ENCODE measurements at regions not wholly inside any gene's neighbourhood (a gene's known extent, or its start where the extent isn't known, plus 50 kb on each side); places are given as distances from the start of the nearest gene placed in this dataset.
"Not testable (repeated sequence)": the region's sequence is repeated elsewhere in the genome, so short reads cannot be mapped to it uniquely, and the experiment has no call there.

GRCh38 chr2:57210855-57211254 is 835.8 kb upstream of the VRK2 start:
- no peaks in the 10 kb centered on the region for H3K27me3 ChIP-seq (ENCODE audit: control insufficient read depth, insufficient read depth, low read length)
- no peaks in the 10 kb centered on the region for H3K36me3 ChIP-seq (replicated peaks; ENCODE audit: control insufficient read depth, insufficient read depth, low read length)
- H3K4me3 ChIP-seq (ENCODE audit: insufficient read depth, low read depth, low read length): no peak overlapping the region
- DNase-seq: no peak

GRCh38 chr2:57217013-57217412 is 829.6 kb upstream of the VRK2 start:
- Histone ChIP-seq H3K4me3 (ENCODE audit: insufficient read depth, low read depth, low read length) (no peak overlapping the region), H3K36me3 (replicated peaks; ENCODE audit: control insufficient read depth, insufficient read depth, low read length) (no peaks in the 10 kb centered on the region), H3K27me3 (ENCODE audit: control insufficient read depth, insufficient read depth, low read length) (no peaks in the 10 kb centered on the region)
- no peak for DNase-seq

GRCh38 chr2:57218206-57218605 is 828.4 kb upstream of the VRK2 start:
- DNase-seq: no peak
- H3K27me3 ChIP-seq (ENCODE audit: control insufficient read depth, insufficient read depth, low read length): no peaks in the 10 kb centered on the region
- H3K36me3 ChIP-seq (replicated peaks; ENCODE audit: control insufficient read depth, insufficient read depth, low read length): no peaks in the 10 kb centered on the region
- no peak overlapping the region for H3K4me3 ChIP-seq (ENCODE audit: insufficient read depth, low read depth, low read length)

- not testable (repeated sequence) for DNase-seq; H3K4me3 ChIP-seq (ENCODE audit: insufficient read depth, low read depth, low read length); H3K36me3 ChIP-seq (replicated peaks; ENCODE audit: control insufficient read depth, insufficient read depth, low read length); H3K27me3 ChIP-seq (ENCODE audit: control insufficient read depth, insufficient read depth, low read length)
Observed at GRCh38 chr2:57229706-57230105, 816.9 kb upstream of the VRK2 start.

GRCh38 chr2:57232341-57232740 is 814.3 kb upstream of the VRK2 start:
- not testable (repeated sequence) for H3K27me3 ChIP-seq (ENCODE audit: control insufficient read depth, insufficient read depth, low read length); H3K4me3 ChIP-seq (ENCODE audit: insufficient read depth, low read depth, low read length); H3K36me3 ChIP-seq (replicated peaks; ENCODE audit: control insufficient read depth, insufficient read depth, low read length); DNase-seq

- not testable (repeated sequence) for DNase-seq; H3K36me3 ChIP-seq (replicated peaks; ENCODE audit: control insufficient read depth, insufficient read depth, low read length); H3K27me3 ChIP-seq (ENCODE audit: control insufficient read depth, insufficient read depth, low read length); H3K4me3 ChIP-seq (ENCODE audit: insufficient read depth, low read depth, low read length)
Observed at GRCh38 chr2:57251495-57251894, 795.1 kb upstream of the VRK2 start.

GRCh38 chr2:57276408-57276807 is 770.2 kb upstream of the VRK2 start:
- not testable (repeated sequence) for DNase-seq; H3K36me3 ChIP-seq (replicated peaks; ENCODE audit: control insufficient read depth, insufficient read depth, low read length); H3K27me3 ChIP-seq (ENCODE audit: control insufficient read depth, insufficient read depth, low read length); H3K4me3 ChIP-seq (ENCODE audit: insufficient read depth, low read depth, low read length)

- Histone ChIP-seq H3K36me3 (replicated peaks; ENCODE audit: control insufficient read depth, insufficient read depth, low read length) (no peaks in the 10 kb centered on the region; the same call in 1 of the 2 replicates), H3K27me3 (ENCODE audit: control insufficient read depth, insufficient read depth, low read length) (no peaks in the 10 kb centered on the region), H3K4me3 (ENCODE audit: insufficient read depth, low read depth, low read length) (no peak overlapping the region)
- DNase-seq: no peak
Observed at GRCh38 chr2:57278451-57278850, 768.2 kb upstream of the VRK2 start.

GRCh38 chr2:57291209-57291608 is 755.4 kb upstream of the VRK2 start:
- H3K27me3 ChIP-seq (ENCODE audit: control insufficient read depth, insufficient read depth, low read length): no peaks in the 10 kb centered on the region
- DNase-seq: no peak
- H3K36me3 ChIP-seq (replicated peaks; ENCODE audit: control insufficient read depth, insufficient read depth, low read length): no peaks in the 10 kb centered on the region
- H3K4me3 ChIP-seq (ENCODE audit: insufficient read depth, low read depth, low read length): no peak overlapping the region

GRCh38 chr2:57296795-57297517 is 749.6 kb upstream of the VRK2 start:
- DNase-seq: no peak
- Histone ChIP-seq H3K36me3 (replicated peaks; ENCODE audit: control insufficient read depth, insufficient read depth, low read length) (no peaks in the 10 kb centered on the region), H3K27me3 (ENCODE audit: control insufficient read depth, insufficient read depth, low read length) (no peaks in the 10 kb centered on the region), H3K4me3 (ENCODE audit: insufficient read depth, low read depth, low read length) (no peak overlapping the region)

- Histone ChIP-seq H3K4me3 (ENCODE audit: insufficient read depth, low read depth, low read length) (no peak overlapping the region), H3K27me3 (ENCODE audit: control insufficient read depth, insufficient read depth, low read length) (no peaks in the 10 kb centered on the region), H3K36me3 (replicated peaks; ENCODE audit: control insufficient read depth, insufficient read depth, low read length) (no peaks in the 10 kb centered on the region)
- DNase-seq: no peak
Observed at GRCh38 chr2:57313678-57314077, 732.9 kb upstream of the VRK2 start.

- Histone ChIP-seq H3K4me3 (ENCODE audit: insufficient read depth, low read depth, low read length) (no peak overlapping the region), H3K27me3 (ENCODE audit: control insufficient read depth, insufficient read depth, low read length) (no peaks in the 10 kb centered on the region), H3K36me3 (replicated peaks; ENCODE audit: control insufficient read depth, insufficient read depth, low read length) (no peaks in the 10 kb centered on the region)
- DNase-seq: no peak
Observed at GRCh38 chr2:57314682-57315081, 731.9 kb upstream of the VRK2 start.

- Histone ChIP-seq H3K36me3 (replicated peaks; ENCODE audit: control insufficient read depth, insufficient read depth, low read length) (no peaks in the 10 kb centered on the region), H3K4me3 (ENCODE audit: insufficient read depth, low read depth, low read length) (no peak overlapping the region), H3K27me3 (ENCODE audit: control insufficient read depth, insufficient read depth, low read length) (no peaks in the 10 kb centered on the region)
- DNase-seq: no peak
Observed at GRCh38 chr2:57330447-57330846, 716.2 kb upstream of the VRK2 start.

- Histone ChIP-seq H3K4me3 (ENCODE audit: insufficient read depth, low read depth, low read length) (no peak overlapping the region), H3K36me3 (replicated peaks; ENCODE audit: control insufficient read depth, insufficient read depth, low read length) (no peaks in the 10 kb centered on the region), H3K27me3 (ENCODE audit: control insufficient read depth, insufficient read depth, low read length) (no peaks in the 10 kb centered on the region)
- no peak for DNase-seq
Observed at GRCh38 chr2:57333221-57333620, 713.4 kb upstream of the VRK2 start.

GRCh38 chr2:57343391-57344006 is 703.1 kb upstream of the VRK2 start:
- H3K36me3 ChIP-seq (replicated peaks; ENCODE audit: control insufficient read depth, insufficient read depth, low read length): no peaks in the 10 kb centered on the region
- no peak for DNase-seq
- H3K27me3 ChIP-seq (ENCODE audit: control insufficient read depth, insufficient read depth, low read length): no peaks in the 10 kb centered on the region
- no peak overlapping the region for H3K4me3 ChIP-seq (ENCODE audit: insufficient read depth, low read depth, low read length)
